GM18511 (cell line): ENCODE measurements at regions not wholly inside any gene's neighbourhood (a gene's known extent, or its start where the extent isn't known, plus 50 kb on each side); places are given as distances from the start of the nearest gene placed in this dataset.
"Not testable (repeated sequence)": the region's sequence is repeated elsewhere in the genome, so short reads cannot be mapped to it uniquely, and the experiment has no call there.

Source experiments
- ATAC-seq: cut with Tn5 transposase; IDR thresholded peaks from one replicate; pipeline ENCODE4 v1.9.1; 2021; ENCODE audit warnings: mild to moderate bottlenecking, moderate library complexity; ENCODE audit not compliant: unreplicated experiment

GRCh38 chrX:89539150-89539549 lies 382.6 kb upstream of the TGIF2LX start:
- ATAC-seq = not testable (repeated sequence)

GRCh38 chrX:89557146-89557545 lies 364.6 kb upstream of the TGIF2LX start:
- ATAC-seq = not testable (repeated sequence)

- ATAC-seq = not testable (repeated sequence)
These were observed 359.6 kb upstream of the TGIF2LX start for GRCh38 chrX:89562079-89562478.

GRCh38 chrX:89563107-89563506 lies 358.6 kb upstream of the TGIF2LX start:
- not testable (repeated sequence) for ATAC-seq

GRCh38 chrX:89567787-89568186 lies 353.9 kb upstream of the TGIF2LX start:
- ATAC-seq = not testable (repeated sequence)

- not testable (repeated sequence) for ATAC-seq
These were observed 339.8 kb upstream of the TGIF2LX start for GRCh38 chrX:89581868-89582267.

- ATAC-seq = not testable (repeated sequence)
These were observed 289.9 kb upstream of the TGIF2LX start for GRCh38 chrX:89631858-89632257.

- ATAC-seq = not testable (repeated sequence)
These were observed 285.8 kb upstream of the TGIF2LX start for GRCh38 chrX:89635887-89636286.

GRCh38 chrX:89658662-89659061 lies 263.0 kb upstream of the TGIF2LX start:
- ATAC-seq = not testable (repeated sequence)

GRCh38 chrX:89706481-89706880 lies 215.2 kb upstream of the TGIF2LX start:
- not testable (repeated sequence) for ATAC-seq

- not testable (repeated sequence) for ATAC-seq
These were observed 214.3 kb upstream of the TGIF2LX start for GRCh38 chrX:89707363-89707927.

- not testable (repeated sequence) for ATAC-seq
These were observed 187.3 kb upstream of the TGIF2LX start for GRCh38 chrX:89734367-89734766.

GRCh38 chrX:89756466-89756865 lies 165.2 kb upstream of the TGIF2LX start:
- not testable (repeated sequence) for ATAC-seq

GRCh38 chrX:89757767-89758166 lies 163.9 kb upstream of the TGIF2LX start:
- not testable (repeated sequence) for ATAC-seq

GRCh38 chrX:89759076-89759685 lies 162.5 kb upstream of the TGIF2LX start:
- ATAC-seq = not testable (repeated sequence)

- ATAC-seq = not testable (repeated sequence)
These were observed 150.1 kb upstream of the TGIF2LX start for GRCh38 chrX:89771639-89772038.

GRCh38 chrX:89811440-89811839 lies 110.3 kb upstream of the TGIF2LX start:
- ATAC-seq = not testable (repeated sequence)

GRCh38 chrX:89839723-89840122 lies 82.0 kb upstream of the TGIF2LX start:
- not testable (repeated sequence) for ATAC-seq

- ATAC-seq = peak; percentile 93
These were observed 50.0 kb upstream of the TGIF2LX start for GRCh38 chrX:89871662-89872061.
